CD4-positive, alpha-beta T cell treated with Interleukin-21 for 1 hour (primary cell): ENCODE measurements at regions not wholly inside any gene's neighbourhood (a gene's known extent, or its start where the extent isn't known, plus 50 kb on each side); places are given as distances from the start of the nearest gene placed in this dataset.

Experiments used
- DNase-seq: peaks from one replicate; pipeline ENCODE4 v3.0.0-alpha.2; 2020

DNA sequence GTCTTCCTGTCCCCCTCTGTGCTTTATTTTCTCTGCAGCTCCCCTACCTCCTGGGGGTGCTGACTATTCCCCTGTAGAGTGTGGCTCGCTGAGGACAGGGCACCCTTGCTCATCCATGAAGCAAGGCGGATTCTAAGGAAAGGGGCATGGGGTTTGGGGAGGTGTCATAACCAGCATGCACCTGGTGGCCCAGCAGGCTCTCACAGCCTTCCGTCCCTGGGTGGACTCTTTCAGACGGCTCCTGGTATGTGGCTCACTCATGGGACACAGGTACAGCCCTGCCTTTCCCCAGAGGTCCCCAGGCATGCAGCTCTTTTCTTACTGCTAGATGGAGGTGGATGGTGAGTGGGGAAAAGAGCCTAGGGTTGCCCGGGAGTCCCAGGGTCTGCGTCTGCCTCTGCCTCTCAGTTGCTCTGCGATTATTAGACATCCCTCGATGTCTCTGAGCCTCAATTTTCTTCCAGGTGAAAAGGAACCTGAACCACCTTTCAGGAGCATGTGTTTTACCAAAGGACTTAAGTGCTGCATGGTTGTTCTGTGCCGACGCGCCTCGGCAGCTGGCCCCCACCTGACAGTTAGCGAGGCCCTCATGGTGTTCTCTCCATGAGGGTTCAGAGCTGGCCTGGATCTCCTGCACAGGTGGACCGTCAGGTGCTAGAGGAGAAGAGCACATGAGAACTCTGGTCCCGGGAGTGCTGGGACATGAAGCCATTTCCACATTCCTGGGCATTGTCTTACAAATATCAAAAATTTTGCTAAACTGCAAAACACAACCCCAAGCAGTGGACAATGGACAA is 172.5 kb upstream of the SHH start:
- no peak for DNase-seq

DNA sequence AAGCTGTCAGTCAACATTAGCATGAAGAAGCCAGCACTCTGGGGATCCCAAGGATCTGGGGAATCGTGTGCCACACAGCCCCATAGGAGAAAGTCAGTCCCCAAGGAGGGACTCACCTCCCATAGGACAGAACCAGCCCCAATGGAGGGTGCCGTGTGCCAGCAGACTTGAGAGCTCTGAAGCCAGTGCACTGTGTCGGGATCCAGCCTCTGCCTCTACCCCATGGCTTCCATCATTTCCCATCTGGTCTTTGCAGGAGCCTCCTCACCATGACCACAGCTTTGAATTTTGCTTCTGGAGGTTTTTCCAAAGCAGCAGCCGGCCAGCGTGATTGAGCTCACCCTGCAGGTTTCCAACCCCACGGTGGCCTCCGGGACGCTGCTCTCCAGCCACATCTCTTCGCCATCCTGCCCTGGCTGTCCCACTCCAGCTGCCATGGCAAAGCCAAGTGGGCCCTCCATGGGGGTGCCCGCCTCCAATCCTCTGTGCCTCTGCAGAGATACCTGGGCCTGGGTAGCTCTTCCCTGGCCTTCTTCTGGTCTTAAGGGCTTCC is 171.8 kb upstream of the SHH start:
- DNase-seq, result no peak

DNA sequence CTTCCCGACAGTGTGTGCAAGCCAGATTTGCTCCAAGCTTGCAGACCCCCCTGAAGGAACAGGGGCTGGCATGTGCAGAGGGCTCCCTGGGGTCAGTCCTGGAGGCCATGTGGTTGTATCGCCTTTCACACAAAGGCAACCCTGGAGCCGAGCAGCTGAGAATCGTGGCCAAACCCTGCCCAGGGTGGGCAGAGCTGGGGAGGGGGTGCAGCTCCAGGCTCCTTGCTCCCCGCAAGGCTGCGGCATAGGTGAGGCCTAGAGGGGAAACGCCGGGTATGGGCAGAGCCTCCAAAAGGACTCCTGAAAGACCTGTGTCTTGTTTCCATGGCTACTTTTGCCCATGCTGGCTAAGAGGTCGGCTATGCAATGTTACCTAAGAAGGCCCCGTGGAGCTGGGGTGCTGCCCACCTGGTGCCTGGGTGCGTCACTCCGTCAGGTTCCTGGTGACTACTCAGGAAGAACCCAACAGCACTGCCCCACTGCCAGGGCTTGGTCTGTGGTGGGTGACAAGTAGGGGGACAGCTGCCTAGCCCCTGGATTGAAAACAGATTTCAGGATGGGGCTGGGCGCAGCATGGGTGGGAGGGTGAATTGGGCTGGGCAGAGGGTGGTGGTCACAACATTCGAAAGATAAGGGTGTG is 171.0 kb upstream of the SHH start:
- DNase-seq, result no peak

DNA sequence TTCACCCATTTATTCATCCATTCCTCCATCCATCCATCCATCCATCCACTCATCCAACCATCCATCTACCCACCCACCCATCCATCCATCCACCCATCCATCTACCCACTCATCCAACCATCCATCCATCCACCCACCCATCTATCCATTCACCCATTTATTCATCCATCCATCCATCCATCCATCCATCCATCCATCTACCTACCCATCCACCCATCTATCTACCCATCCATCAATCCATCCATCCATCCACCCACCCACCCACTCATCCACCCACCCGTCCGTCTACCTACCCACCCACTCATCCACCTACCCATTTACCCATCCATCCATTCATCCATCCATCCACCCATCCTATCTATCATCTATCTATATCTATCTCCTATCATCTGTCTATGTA is 169.4 kb upstream of the SHH start:
- no peak for DNase-seq

DNA sequence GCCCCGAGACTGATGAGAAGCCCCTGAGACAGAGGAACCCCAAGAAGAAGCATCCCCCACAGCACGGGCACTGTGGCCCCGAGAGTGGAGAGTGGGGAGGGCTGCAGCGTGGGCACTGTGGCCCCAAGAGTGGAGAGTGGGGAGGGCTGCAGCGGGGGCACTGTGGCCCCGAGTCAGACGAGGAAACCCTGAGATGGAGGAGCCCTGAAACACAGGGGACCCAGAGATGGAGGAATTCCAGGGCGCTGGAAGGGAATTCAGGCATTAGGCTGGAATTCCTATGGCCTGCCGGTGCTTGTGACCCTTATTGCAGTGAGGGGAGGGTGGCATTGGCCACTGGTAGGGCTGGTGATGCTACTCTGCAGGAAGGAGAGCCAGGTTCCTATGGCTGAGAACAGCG is 168.6 kb upstream of the SHH start:
- no peak for DNase-seq

DNA sequence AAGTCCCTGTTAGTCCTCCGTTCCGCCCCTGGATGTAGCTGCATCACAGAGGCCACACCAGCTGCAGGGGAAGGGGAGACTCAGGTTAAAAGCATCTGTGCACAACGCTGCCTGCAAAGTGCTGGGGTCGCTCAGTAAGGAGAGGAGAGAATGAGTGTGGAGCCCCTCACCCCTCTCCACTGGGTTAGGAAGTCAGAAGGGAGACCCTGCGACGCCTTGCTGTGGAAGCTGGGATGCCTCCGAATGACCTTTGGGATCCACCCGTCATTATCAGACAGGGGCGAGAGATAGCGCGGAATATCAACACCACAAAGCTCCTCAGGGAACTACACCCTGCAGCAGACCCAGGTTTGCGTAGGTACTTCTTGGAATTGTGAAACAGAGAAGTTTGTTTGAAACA is 167.7 kb upstream of the SHH start:
- no peak for DNase-seq

DNA sequence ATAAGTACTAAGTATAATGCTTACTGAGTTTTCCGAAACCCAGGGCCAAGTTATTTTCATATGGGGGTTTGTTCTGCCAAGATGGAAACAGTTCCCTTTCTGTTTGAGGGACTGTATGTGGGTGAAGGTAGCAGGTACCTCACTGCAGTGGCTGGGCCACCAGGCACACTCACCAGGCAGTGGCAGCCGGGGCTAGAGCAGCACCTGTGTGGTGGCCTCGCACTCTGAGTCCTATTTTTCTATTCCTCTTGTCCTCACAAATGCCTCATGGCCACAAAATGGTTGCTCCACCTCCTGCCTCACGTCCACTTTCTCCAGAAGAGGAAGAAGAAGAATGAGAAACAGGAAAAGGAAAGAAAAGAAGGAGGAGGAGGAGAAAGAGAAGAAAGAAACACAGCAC is 167.3 kb upstream of the SHH start:
- no peak for DNase-seq

DNA sequence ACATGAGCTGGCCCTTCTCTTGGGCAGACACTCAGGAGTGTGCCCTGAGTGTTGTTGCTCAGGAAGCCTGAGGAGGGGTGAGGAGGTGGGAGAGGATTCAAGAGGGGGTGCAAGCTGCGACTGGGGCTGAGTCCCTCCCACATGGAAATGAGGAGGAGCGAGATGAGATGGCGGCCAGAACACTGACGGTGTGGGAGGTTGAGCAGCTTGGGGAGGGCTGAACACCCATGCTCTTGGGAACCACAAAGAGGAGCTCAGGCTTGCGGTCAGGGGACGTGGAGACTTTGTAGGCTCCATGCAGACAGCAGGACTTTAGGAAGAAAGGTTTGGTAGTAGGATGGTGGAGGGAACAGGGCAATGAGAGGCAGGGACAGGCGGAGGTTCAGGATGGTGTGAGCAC is 163.2 kb upstream of the SHH start:
- DNase-seq, result no peak

DNA sequence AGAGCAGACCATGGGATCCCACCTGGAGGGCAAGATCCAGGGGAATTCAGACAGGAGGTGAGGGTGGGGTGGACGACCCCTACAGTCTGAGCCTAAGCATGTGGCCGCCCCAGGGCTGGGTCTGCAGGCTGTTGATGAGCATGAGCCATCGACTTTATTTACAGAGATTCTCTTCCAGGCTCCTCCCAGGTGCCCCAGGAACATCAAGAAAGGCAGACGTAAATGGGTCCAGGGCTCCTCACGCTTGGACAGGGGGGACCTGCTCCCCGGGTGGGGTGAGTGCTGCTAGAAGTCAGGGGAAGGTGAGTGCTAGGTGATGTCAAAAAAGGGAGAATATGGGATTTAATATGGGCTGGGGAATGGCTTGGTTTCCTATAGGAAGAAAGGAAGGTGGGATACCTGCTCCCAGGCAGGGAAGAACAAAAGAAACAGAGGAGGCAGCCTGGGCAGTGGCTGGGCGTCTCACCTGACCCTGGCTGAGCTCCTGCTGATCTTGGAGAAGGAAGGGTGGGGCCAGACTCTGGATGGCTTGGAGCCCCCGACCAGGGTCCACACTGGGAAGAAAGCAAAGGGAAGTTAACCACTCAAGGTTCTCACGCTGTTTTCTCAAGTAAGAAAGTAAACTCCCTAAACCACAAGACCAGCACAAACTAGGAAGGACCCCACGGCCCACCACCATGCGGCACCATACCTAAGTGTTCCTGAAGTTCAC is 162.1 kb upstream of the SHH start:
- DNase-seq, result no peak

DNA sequence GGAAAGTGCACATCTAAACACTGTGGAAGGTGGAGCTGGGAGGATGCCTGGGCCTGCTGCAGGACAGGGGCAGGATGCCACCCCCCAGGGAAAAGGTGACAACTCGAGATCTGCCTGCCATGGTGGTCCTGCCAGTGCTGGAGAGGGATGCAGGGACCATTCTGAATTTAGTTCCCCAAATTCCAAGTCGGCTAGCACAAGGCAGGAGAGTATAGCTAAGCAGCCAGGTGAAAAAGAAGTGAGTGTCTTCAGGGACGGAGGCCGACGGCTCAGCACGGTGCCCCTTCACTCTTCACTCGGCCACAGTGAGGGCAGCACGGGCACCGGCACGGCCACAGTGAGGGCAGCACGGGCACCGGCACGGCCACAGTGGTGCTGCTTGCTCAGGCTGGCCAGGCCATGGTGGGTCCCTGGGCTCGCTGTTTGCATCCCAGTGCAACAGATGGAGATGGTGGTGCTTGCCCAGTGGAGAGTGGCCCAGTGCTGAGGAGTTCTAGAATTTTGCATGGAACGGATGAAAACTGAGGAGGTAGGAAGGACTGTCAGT is 161.3 kb upstream of the SHH start:
- DNase-seq, result no peak

DNA sequence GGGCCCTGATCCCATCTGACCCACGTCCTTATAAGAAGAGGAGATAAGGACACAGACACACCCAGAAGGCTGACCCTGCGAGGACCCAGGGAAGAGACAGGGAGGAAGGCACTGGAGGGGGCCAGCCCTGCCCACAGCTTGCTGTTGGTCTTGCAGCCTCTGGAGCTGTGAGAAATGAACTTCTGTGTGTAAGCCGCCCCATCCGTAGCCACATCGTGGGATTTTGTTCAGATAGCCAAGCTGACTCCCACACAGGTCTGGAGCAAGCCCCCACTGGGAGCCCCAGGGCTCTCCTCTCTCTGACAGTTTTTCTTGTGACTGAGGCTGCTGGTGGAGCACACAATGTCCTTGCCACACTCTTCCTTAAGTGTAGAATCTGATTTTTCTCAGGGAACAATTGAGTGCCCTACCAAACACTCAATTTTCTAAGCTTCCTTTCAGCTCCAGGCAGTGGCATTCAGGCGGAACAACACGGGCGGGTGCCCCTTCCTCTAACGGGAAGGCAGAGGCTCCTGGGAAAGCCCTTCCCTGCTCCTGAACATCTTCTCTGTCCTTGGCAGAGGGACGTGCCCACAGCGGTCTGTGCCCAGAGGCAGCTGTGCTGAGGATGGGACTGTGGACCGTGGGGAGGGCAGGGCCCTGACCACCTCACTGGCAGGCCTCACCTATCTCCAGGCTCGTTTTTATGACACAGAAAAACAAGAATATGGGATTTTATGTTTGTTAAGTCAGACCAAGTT is 160.6 kb upstream of the SHH start:
- no peak for DNase-seq

DNA sequence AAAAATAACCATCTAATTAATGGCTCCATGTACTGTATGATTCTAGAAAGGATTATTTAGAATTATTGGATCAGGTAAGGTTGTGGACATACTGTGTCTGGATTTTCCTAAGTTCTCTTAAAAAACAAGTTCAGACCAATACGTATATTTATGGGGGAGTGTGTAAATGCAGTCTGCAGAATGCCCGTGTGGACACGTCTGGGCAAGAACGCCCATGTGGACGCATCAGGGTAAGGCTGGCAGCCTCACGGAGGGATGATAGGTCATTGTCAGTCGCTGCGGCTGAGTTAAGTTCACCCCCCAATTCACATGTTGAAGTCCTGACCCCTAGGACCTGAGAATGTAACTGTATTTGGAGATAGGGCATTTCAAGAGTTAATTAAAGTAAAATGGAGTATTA is 160.0 kb upstream of the SHH start:
- no peak for DNase-seq

DNA sequence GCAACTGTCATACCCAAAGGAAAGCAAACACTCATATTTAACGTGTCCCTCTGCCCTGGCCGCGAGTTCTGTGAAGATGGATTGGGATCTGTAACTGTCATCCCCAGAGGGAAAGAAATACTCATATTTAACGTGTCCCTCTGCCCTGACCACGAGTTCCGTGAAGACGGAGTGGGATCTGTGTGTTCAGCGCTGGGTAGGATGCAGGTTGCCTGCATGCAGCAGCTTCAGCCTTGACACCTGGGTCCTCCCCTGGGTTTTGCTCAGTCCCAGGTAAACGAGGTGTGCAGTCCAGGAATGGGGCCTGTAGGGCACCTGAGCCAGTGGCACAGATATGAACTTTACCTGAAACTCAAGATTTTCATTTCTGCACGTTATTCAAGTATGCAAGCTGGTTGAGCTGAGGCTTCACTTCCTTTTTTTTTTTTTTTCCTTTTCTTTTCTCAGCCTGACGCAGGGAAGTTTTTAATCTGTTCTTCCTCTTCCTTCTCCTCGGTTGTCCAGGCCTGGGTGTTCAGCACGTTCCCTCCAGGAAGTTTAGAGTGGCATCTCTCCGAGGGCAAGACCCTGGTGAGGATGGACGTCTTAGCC is 159.0 kb upstream of the SHH start:
- no peak for DNase-seq

DNA sequence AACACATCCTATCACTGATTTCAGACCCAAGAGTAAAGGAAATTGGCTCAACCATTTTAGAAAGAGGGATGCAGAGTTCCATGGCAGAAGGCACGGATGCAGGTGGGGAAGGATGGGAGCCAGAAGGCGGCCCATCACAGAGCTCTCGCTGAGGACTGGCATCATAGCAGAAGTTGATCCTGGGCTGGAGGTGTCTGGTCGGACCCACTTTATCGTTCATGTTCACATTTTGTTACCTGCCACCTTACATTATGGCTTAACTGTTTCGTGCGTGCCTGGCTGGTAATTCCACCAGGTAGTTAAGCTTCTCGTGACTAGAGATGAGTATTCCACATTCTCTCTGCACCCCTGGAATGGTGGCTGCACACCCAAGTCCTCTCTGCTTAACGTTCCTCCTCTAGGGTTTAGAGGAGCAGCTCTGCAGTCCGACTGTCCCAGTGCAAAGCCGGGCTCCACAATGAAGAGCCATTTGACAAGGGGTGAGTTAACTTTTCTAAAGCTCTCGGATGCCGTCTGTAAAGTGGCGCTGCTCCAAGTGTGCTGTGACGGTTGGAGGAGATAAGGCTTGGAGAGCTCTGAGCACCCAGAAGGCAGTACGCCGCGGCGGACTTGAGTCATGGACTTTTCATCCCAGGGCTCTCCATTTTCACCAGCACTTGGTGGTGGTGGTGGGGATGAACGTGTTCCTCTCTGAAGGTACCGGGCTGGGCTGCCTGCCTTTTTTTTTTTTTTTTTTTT is 157.1 kb upstream of the SHH start:
- DNase-seq, result no peak

DNA sequence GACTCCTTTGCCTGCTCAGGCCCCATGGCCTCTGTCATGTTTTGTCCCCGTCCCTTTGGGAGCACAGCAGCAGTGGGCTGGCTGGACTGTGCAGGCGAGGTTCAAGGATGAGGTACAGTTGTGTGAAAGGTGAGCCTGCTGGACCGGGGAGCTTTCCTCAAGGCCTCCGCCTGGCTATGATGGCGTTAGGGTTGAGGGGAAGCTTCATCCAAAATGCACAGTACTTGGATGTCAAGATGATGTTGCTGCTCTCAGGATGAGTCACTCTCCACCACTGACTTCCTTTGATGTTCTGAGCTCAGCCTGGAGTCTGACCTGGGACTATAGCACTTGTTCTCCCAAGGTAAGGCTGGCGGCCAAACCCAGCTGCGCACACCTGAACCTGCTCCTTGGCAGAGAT is 152.7 kb upstream of the SHH start:
- DNase-seq, result no peak

DNA sequence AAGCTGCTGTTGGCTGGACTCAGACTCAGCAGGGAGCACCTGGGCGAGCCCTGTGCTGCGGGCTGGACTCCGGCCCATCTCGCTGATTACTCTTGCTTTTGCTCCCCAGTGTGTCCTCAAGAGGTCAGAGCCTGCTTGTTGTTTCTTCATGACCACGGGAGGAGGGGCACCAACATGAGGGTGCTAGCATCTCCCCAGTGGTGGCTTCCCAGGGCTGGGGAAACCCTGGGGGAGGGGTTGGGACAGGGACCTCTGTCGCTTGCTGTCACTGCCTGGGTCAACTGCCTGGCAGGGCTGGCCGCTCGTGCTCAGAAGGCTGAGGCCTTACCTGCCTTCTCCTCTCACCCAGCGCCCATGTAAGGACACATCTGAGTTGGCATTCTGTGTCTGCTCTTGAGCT is 152.3 kb upstream of the SHH start:
- DNase-seq, result no peak

DNA sequence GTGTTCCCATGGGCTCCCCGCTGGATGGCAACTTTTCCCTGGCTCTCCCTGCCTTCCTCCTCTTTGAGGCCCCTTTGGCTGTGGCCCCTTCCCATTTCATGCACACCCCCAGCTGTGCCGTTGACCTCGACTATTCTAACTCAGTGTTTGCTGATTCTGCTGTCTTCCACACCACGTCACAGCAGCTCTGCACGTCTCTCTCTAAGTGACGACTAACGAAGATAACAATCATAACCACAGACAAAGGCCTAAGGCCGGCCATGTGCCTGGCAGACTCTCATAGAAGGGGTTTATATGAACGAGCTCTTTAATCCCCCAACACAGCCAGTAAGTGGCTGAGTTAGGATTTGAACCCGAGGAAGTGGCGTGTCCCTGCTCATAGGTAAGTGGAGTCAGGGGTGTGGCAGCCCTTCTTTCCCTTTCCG is 151.5 kb upstream of the SHH start:
- no peak for DNase-seq

DNA sequence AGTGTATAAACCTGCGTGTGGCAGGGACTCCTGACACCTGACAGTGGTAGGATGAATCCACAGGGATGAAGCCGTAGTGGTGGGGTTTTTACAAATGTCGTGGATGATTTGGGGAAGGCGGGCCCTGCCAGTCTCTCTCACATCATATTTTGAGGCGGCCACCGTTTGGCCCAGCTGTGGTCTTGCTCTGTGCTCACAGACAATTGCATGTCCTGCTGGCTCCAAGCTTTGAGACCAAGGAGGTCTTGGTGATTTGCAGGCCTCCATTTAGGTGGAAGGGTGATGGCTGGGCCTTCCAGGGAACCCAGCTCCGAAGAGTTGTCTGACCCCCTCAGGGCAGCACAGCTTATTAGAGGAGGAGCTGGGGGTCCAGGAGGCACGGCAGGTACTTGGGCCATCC is 151.1 kb upstream of the SHH start:
- no peak for DNase-seq

DNA sequence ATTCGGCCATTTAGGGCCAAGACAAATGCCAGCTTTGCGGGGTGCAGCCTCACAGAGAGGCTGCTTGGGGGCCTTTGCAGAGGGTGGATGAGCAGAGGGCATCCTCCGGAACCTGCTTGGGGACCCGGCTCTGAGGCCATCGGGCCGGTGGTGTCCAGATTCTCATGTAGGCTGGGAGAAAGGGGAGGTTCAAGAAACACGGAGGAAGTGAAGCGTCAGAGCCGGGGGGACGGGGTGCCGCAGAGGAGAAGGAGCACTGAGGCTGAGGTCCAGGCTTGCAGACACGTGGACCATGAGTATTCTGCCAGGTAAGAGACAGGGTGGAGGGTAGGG is 150.7 kb upstream of the SHH start:
- no peak for DNase-seq

DNA sequence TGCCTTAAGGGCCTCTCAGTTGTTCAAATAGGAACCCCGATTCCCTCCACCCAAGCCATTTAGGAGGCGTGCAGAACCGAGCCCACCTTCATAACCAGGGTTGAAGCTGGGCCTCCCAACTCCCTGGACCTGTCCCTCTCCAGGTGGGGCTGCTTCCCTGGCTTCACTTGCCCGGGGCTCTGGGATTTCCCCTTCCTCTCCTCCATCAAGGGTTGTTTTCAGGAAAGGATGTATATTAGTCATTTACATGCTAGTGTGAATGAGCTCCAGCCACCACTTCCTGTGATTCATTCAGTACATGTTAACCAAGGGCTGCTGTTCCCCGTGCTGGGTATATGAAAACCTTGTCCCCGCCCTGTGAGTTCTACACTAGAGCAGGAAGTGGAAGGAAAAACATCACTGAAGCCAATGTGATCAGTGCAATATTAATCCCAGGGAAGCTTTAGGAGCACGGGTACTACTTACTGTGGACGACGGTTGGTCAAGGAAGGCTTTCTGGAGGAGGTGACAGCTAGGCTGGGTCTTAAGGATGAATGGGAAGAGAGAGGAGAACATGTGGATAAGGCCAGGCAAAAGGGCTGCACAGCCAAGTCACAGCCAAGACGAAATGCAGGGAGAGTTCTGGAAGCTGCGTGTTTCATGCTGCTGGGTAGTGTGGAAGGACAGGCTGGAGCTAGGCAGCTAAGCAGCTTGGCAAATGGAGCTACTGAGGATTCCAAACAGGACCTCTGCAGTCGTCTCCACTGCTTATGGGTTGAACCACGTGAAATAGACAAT is 150.1 kb upstream of the SHH start:
- DNase-seq, result no peak
